Superior temporal gyrus (tissue), 1 donor: ENCODE measurements at regions not wholly inside any gene's neighbourhood (a gene's known extent, or its start where the extent isn't known, plus 50 kb on each side); places are given as distances from the start of the nearest gene placed in this dataset.

ENCODE experiments used
- DNase-seq: peaks from one replicate; pipeline ENCODE4 v3.0.0-alpha.2; 2016; ENCODE audit errors: extremely low spot score

GRCh38 chr4:84441758-84442377 is 57.2 kb downstream of the NKX6-1 start:
- no peak for DNase-seq

GRCh38 chr4:84439996-84440395 is 59.1 kb downstream of the NKX6-1 start:
- no peak for DNase-seq

GRCh38 chr4:84436812-84437211 is 62.3 kb downstream of the NKX6-1 start:
- DNase-seq: no peak

GRCh38 chr4:84434344-84434743 is 64.7 kb downstream of the NKX6-1 start:
- DNase-seq: no peak

- DNase-seq: no peak
These were observed 65.4 kb downstream of the NKX6-1 start for GRCh38 chr4:84433633-84434222.

GRCh38 chr4:84432713-84433112 is 66.4 kb downstream of the NKX6-1 start:
- no peak for DNase-seq

GRCh38 chr4:84420608-84421007 is 78.5 kb downstream of the NKX6-1 start:
- no peak for DNase-seq

- no peak for DNase-seq
These were observed 79.9 kb downstream of the NKX6-1 start for GRCh38 chr4:84419201-84419600.

- no peak for DNase-seq
These were observed 80.9 kb downstream of the NKX6-1 start for GRCh38 chr4:84417997-84418709.

- no peak for DNase-seq
These were observed 85.1 kb downstream of the NKX6-1 start for GRCh38 chr4:84413976-84414375.

GRCh38 chr4:84413480-84413879 is 85.6 kb downstream of the NKX6-1 start:
- no peak for DNase-seq

GRCh38 chr4:84412062-84412461 is 87.0 kb downstream of the NKX6-1 start:
- DNase-seq: no peak

GRCh38 chr4:84407554-84408407 is 91.3 kb downstream of the NKX6-1 start:
- DNase-seq: no peak

- DNase-seq: no peak
These were observed 95.4 kb downstream of the NKX6-1 start for GRCh38 chr4:84403656-84404055.

GRCh38 chr4:84401701-84402306 is 97.3 kb downstream of the NKX6-1 start:
- DNase-seq: no peak

GRCh38 chr4:84394386-84394785 is 104.7 kb downstream of the NKX6-1 start:
- DNase-seq: no peak

- DNase-seq: no peak
These were observed 106.0 kb downstream of the NKX6-1 start for GRCh38 chr4:84392951-84393590.

- no peak for DNase-seq
These were observed 109.7 kb downstream of the NKX6-1 start for GRCh38 chr4:84389406-84389805.

GRCh38 chr4:84385203-84385602 is 113.9 kb downstream of the NKX6-1 start:
- DNase-seq: no peak

- no peak for DNase-seq
These were observed 114.3 kb downstream of the NKX6-1 start for GRCh38 chr4:84384801-84385200.

GRCh38 chr4:84381759-84382158 is 117.3 kb downstream of the NKX6-1 start:
- no peak for DNase-seq
